Islet precursor cell (in vitro differentiated cells): ENCODE measurements at regions not wholly inside any gene's neighbourhood (a gene's known extent, or its start where the extent isn't known, plus 50 kb on each side); places are given as distances from the start of the nearest gene placed in this dataset.

ENCODE experiments used
- DNase-seq: peaks from one replicate; pipeline ENCODE4 v3.0.0-alpha.2; 2018

- DNase-seq, result no peak
These were observed 856.9 kb upstream of the SEL1L start for GRCh38 chr14:82390586-82390985.

GRCh38 chr14:82394916-82395315 is 861.3 kb upstream of the SEL1L start:
- no peak for DNase-seq

GRCh38 chr14:82398256-82398655 is 864.6 kb upstream of the SEL1L start:
- DNase-seq, result no peak

- no peak for DNase-seq
These were observed 870.3 kb upstream of the SEL1L start for GRCh38 chr14:82403987-82404386.

- DNase-seq, result no peak
These were observed 876.4 kb upstream of the SEL1L start for GRCh38 chr14:82410064-82410463.

GRCh38 chr14:82411298-82411697 is 877.6 kb upstream of the SEL1L start:
- DNase-seq, result no peak

GRCh38 chr14:82412545-82412944 is 878.9 kb upstream of the SEL1L start:
- no peak for DNase-seq

GRCh38 chr14:82414853-82415539 is 881.3 kb upstream of the SEL1L start:
- no peak for DNase-seq

GRCh38 chr14:82419933-82420332 is 886.3 kb upstream of the SEL1L start:
- peak; percentile 69 for DNase-seq

GRCh38 chr14:82420871-82421270 is 887.2 kb upstream of the SEL1L start:
- DNase-seq, result no peak

GRCh38 chr14:82421286-82421685 is 887.6 kb upstream of the SEL1L start:
- DNase-seq, result no peak

- no peak for DNase-seq
These were observed 888.6 kb upstream of the SEL1L start for GRCh38 chr14:82422230-82422629.

- no peak for DNase-seq
These were observed 891.6 kb upstream of the SEL1L start for GRCh38 chr14:82425261-82425660.

- DNase-seq, result no peak
These were observed 897.4 kb upstream of the SEL1L start for GRCh38 chr14:82431031-82431430.

- no peak for DNase-seq
These were observed 898.9 kb upstream of the SEL1L start for GRCh38 chr14:82432301-82433105.

GRCh38 chr14:82438436-82438835 is 904.8 kb upstream of the SEL1L start:
- no peak for DNase-seq

- DNase-seq, result no peak
These were observed 907.6 kb upstream of the SEL1L start for GRCh38 chr14:82441270-82441669.

GRCh38 chr14:82445810-82446570 is 912.3 kb upstream of the SEL1L start:
- DNase-seq, result no peak

GRCh38 chr14:82447586-82447985 is 913.9 kb upstream of the SEL1L start:
- DNase-seq, result no peak

GRCh38 chr14:82449926-82450468 is 916.3 kb upstream of the SEL1L start:
- no peak for DNase-seq

- no peak for DNase-seq
These were observed 918.0 kb upstream of the SEL1L start for GRCh38 chr14:82451675-82452074.

GRCh38 chr14:82482345-82482744 is 948.7 kb upstream of the SEL1L start:
- no peak for DNase-seq

- no peak for DNase-seq
These were observed 954.8 kb upstream of the SEL1L start for GRCh38 chr14:82488473-82488872.
